Osteoblast (primary cell): ENCODE measurements at regions not wholly inside any gene's neighbourhood (a gene's known extent, or its start where the extent isn't known, plus 50 kb on each side); places are given as distances from the start of the nearest gene placed in this dataset.

Experiments
- DNase-seq: peaks from one replicate; pipeline ENCODE4 v3.0.0; 2011; ENCODE audit warnings: low spot score, mixed read lengths; ENCODE audit not compliant: insufficient read length; ENCODE audit errors: missing footprints
- H2AFZ ChIP-seq: 2 replicates; pipeline ENCODE4 v1.6.0; 2011; ENCODE audit warnings: mild to moderate bottlenecking, low read length
- H3K27ac ChIP-seq: 2 replicates; pipeline ENCODE4 v1.5.1; 2011; ENCODE audit warnings: mild to moderate bottlenecking, low read depth, low read length, moderate library complexity
- H3K27me3 ChIP-seq: 2 replicates; pipeline ENCODE4 v1.6.0; 2012; ENCODE audit warnings: mild to moderate bottlenecking, control low read depth, inconsistent platforms, low read length, moderate library complexity; ENCODE audit not compliant: insufficient read depth
- H3K36me3 ChIP-seq: 2 replicates; pipeline ENCODE4 v1.5.1; 2011; ENCODE audit warnings: mild to moderate bottlenecking, low read length, control low read depth, moderate library complexity; ENCODE audit not compliant: insufficient read depth
- H3K4me1 ChIP-seq: 2 replicates; pipeline ENCODE4 v1.5.1; 2011; ENCODE audit warnings: mild to moderate bottlenecking, low read length, control low read depth, moderate library complexity; ENCODE audit not compliant: insufficient read depth
- H3K4me2 ChIP-seq: 2 replicates; pipeline ENCODE4 v1.6.0; 2011; ENCODE audit warnings: mild to moderate bottlenecking, low read length; ENCODE audit not compliant: insufficient read depth
- H3K4me3 ChIP-seq: fragments of 200-600 bp; sonication (generic); 3 replicates; pipeline ENCODE4 v1.5.1; 2012; ENCODE audit warnings: mild to moderate bottlenecking, low read length, inconsistent platforms; ENCODE audit not compliant: insufficient read depth
- H3K79me2 ChIP-seq: 2 replicates; pipeline ENCODE4 v1.6.0; 2012; ENCODE audit warnings: mild to moderate bottlenecking, low read length, control low read depth, inconsistent platforms; ENCODE audit not compliant: insufficient read depth
- H3K9me3 ChIP-seq: 2 replicates; pipeline ENCODE4 v1.5.1; 2011; ENCODE audit warnings: low read depth, low read length, control low read depth
- H4K20me1 ChIP-seq: 2 replicates; pipeline ENCODE4 v1.6.0; 2012; ENCODE audit warnings: mild to moderate bottlenecking, low read length, control low read depth; ENCODE audit not compliant: insufficient read depth
- CTCF ChIP-seq: IDR thresholded peaks from 2 replicates; pipeline ENCODE4 v1.5.1; 2011; ENCODE audit warnings: mild to moderate bottlenecking, low read depth, low read length, moderate library complexity; ENCODE audit errors: extremely low read depth

GRCh38 chr15:70264738-70265465 is 167.2 kb upstream of the TLE3 start:
- Histone ChIP-seq H3K4me2 (no peak overlapping the region), H3K36me3 (no peaks in the 10 kb centered on the region), H3K4me3 (no peak overlapping the region), H3K27ac (no peak overlapping the region), H3K27me3 (no peaks in the 10 kb centered on the region), H4K20me1 (no peaks in the 10 kb centered on the region), H2AFZ (no peak overlapping the region), H3K79me2 (no peaks in the 10 kb centered on the region), H3K9me3 (no peaks in the 10 kb centered on the region), H3K4me1 (peaks cover 27% of the 10 kb centered on the region)
- no peak for TF ChIP-seq CTCF
- peak; percentile 39 for DNase-seq

- Histone ChIP-seq H3K9me3 (no peaks in the 10 kb centered on the region), H3K36me3 (no peaks in the 10 kb centered on the region), H3K79me2 (no peaks in the 10 kb centered on the region), H4K20me1 (no peaks in the 10 kb centered on the region), H3K4me1 (peaks cover 33% of the 10 kb centered on the region), H3K4me3 (no peak overlapping the region), H3K4me2 (no peak overlapping the region), H3K27ac (no peak overlapping the region), H2AFZ (no peak overlapping the region), H3K27me3 (no peaks in the 10 kb centered on the region)
- peak; percentile 94 for DNase-seq
- TF ChIP-seq CTCF, result no peak
Observed at GRCh38 chr15:70264014-70264582, 166.4 kb upstream of the TLE3 start.

- H3K4me3 ChIP-seq, result no peak overlapping the region
- no peaks in the 10 kb centered on the region for H3K36me3 ChIP-seq
- no peak overlapping the region for H2AFZ ChIP-seq
- H3K27ac ChIP-seq, result no peak overlapping the region
- H3K79me2 ChIP-seq, result no peaks in the 10 kb centered on the region
- DNase-seq, result peak; percentile 63
- peaks cover 36% of the 10 kb centered on the region for H3K4me1 ChIP-seq
- H3K27me3 ChIP-seq, result no peaks in the 10 kb centered on the region
- no peak overlapping the region for H3K4me2 ChIP-seq
- no peaks in the 10 kb centered on the region for H4K20me1 ChIP-seq
- TF ChIP-seq CTCF, result no peak
- H3K9me3 ChIP-seq, result no peaks in the 10 kb centered on the region
Observed at GRCh38 chr15:70262591-70263274, 165.0 kb upstream of the TLE3 start.

GRCh38 chr15:70262171-70262570 is 164.5 kb upstream of the TLE3 start:
- Histone ChIP-seq H3K27ac (no peak overlapping the region), H3K79me2 (no peaks in the 10 kb centered on the region), H2AFZ (no peak overlapping the region), H3K4me3 (no peak overlapping the region), H3K36me3 (no peaks in the 10 kb centered on the region), H3K4me2 (no peak overlapping the region), H3K9me3 (no peaks in the 10 kb centered on the region), H3K27me3 (no peaks in the 10 kb centered on the region), H4K20me1 (no peaks in the 10 kb centered on the region), H3K4me1 (peaks cover 30% of the 10 kb centered on the region)
- peak; percentile 49 for DNase-seq
- TF ChIP-seq CTCF, result no peak
